ENCODE measurements at regions not wholly inside any gene's neighbourhood (a gene's known extent, or its start where the extent isn't known, plus 50 kb on each side); places are given as distances from the start of the nearest gene placed in this dataset.

DNA sequence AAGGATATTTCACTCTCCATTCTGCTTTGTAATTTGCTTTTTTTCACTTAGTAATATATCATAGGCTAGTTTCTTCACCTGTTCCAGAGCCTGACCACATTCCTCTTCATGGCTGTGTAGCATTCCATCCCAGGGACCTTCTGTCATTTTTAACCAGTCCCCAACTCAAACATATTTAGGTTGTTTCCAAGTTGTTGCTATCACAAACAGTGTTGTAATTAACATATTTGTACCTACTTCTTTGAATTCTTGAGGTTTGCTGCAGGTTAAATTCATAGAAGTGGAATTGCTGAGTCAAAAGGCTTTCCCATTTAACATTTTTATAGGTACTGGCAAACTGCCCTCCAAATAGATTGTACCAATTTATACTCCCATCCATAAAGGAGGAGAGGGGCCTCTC lies 65.1 kb upstream of the MED9 start:
- no peaks in the 10 kb centered on the region for H3K36me3 Mint-ChIP-seq
- no peak overlapping the region for H3K4me3 Mint-ChIP-seq
- no peak for ATAC-seq
- POLR2A ChIA-PET = no interaction called here
- no peak for DNase-seq (ENCODE audit: low spot score)
- no peak overlapping the region for H3K27ac Mint-ChIP-seq
- CTCF ChIA-PET = interaction anchor here (1.3 kb wide), 1 partner anchor 24 kb away, joined by 3 read pairs; no protein-coding TSS in a partner anchor
- peaks cover 5% of the 10 kb centered on the region for H3K4me1 Mint-ChIP-seq
- TF ChIP-seq HMGA2 (CRISPR knock-in tag; IDR thresholded peaks at IDR 0.05) = no peak
- no peak for TF ChIP-seq ZNF416 (CRISPR knock-in tag; IDR thresholded peaks at IDR 0.05)
- no peak for TF ChIP-seq GABPB1 (CRISPR knock-in tag; IDR thresholded peaks at IDR 0.05)
- TF ChIP-seq, protein P1, sequence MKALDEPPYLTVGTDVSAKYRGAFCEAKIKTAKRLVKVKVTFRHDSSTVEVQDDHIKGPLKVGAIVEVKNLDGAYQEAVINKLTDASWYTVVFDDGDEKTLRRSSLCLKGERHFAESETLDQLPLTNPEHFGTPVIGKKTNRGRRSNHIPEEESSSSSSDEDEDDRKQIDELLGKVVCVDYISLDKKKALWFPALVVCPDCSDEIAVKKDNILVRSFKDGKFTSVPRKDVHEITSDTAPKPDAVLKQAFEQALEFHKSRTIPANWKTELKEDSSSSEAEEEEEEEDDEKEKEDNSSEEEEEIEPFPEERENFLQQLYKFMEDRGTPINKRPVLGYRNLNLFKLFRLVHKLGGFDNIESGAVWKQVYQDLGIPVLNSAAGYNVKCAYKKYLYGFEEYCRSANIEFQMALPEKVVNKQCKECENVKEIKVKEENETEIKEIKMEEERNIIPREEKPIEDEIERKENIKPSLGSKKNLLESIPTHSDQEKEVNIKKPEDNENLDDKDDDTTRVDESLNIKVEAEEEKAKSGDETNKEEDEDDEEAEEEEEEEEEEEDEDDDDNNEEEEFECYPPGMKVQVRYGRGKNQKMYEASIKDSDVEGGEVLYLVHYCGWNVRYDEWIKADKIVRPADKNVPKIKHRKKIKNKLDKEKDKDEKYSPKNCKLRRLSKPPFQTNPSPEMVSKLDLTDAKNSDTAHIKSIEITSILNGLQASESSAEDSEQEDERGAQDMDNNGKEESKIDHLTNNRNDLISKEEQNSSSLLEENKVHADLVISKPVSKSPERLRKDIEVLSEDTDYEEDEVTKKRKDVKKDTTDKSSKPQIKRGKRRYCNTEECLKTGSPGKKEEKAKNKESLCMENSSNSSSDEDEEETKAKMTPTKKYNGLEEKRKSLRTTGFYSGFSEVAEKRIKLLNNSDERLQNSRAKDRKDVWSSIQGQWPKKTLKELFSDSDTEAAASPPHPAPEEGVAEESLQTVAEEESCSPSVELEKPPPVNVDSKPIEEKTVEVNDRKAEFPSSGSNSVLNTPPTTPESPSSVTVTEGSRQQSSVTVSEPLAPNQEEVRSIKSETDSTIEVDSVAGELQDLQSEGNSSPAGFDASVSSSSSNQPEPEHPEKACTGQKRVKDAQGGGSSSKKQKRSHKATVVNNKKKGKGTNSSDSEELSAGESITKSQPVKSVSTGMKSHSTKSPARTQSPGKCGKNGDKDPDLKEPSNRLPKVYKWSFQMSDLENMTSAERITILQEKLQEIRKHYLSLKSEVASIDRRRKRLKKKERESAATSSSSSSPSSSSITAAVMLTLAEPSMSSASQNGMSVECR (CRISPR knock-in tag; IDR thresholded peaks at IDR 0.05; ENCODE audit: borderline replicate concordance) = no peak
- no peak for TF ChIP-seq NR2C2 (CRISPR knock-in tag; IDR thresholded peaks at IDR 0.05)
- no peak for TF ChIP-seq ELF4 (CRISPR knock-in tag; IDR thresholded peaks at IDR 0.05; ENCODE audit: low read depth)
- no peak for TF ChIP-seq CREB1 (CRISPR knock-in tag; IDR thresholded peaks at IDR 0.05)
- TF ChIP-seq, protein P2, sequence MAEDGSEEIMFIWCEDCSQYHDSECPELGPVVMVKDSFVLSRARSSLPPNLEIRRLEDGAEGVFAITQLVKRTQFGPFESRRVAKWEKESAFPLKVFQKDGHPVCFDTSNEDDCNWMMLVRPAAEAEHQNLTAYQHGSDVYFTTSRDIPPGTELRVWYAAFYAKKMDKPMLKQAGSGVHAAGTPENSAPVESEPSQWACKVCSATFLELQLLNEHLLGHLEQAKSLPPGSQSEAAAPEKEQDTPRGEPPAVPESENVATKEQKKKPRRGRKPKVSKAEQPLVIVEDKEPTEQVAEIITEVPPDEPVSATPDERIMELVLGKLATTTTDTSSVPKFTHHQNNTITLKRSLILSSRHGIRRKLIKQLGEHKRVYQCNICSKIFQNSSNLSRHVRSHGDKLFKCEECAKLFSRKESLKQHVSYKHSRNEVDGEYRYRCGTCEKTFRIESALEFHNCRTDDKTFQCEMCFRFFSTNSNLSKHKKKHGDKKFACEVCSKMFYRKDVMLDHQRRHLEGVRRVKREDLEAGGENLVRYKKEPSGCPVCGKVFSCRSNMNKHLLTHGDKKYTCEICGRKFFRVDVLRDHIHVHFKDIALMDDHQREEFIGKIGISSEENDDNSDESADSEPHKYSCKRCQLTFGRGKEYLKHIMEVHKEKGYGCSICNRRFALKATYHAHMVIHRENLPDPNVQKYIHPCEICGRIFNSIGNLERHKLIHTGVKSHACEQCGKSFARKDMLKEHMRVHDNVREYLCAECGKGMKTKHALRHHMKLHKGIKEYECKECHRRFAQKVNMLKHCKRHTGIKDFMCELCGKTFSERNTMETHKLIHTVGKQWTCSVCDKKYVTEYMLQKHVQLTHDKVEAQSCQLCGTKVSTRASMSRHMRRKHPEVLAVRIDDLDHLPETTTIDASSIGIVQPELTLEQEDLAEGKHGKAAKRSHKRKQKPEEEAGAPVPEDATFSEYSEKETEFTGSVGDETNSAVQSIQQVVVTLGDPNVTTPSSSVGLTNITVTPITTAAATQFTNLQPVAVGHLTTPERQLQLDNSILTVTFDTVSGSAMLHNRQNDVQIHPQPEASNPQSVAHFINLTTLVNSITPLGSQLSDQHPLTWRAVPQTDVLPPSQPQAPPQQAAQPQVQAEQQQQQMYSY (CRISPR knock-in tag; IDR thresholded peaks at IDR 0.05) = no peak
- TF ChIP-seq, protein P3, sequence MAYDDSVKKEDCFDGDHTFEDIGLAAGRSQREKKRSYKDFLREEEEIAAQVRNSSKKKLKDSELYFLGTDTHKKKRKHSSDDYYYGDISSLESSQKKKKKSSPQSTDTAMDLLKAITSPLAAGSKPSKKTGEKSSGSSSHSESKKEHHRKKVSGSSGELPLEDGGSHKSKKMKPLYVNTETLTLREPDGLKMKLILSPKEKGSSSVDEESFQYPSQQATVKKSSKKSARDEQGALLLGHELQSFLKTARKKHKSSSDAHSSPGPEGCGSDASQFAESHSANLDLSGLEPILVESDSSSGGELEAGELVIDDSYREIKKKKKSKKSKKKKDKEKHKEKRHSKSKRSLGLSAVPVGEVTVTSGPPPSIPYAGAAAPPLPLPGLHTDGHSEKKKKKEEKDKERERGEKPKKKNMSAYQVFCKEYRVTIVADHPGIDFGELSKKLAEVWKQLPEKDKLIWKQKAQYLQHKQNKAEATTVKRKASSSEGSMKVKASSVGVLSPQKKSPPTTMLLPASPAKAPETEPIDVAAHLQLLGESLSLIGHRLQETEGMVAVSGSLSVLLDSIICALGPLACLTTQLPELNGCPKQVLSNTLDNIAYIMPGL (CRISPR knock-in tag; IDR thresholded peaks at IDR 0.05) = no peak
- H3K27me3 Mint-ChIP-seq (ENCODE audit: low read depth) = peaks cover 10% of the 10 kb centered on the region
- H3K9me3 Mint-ChIP-seq = peaks cover 26% of the 10 kb centered on the region

DNA sequence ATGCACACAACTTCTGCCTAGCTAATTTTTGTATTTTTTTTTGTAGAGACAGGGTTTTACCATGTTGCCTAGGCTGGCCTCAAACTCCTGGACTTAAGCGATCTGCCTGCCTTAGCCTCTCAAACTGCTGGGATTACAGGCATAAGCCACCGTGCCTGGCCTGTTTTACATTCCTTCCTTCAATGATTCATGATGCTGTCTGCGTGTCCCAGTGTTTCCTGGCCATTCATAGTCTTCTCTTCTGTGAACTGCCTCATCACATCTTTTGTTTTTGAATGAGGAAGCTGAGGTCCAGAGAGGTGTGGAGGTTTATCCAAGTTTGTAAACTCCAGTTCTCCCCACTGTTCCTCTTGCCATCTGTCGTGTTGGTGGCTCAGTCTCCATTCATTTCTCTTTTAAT lies 64.5 kb upstream of the MED9 start:
- Mint-ChIP-seq H3K9me3 (peaks cover 30% of the 10 kb centered on the region), H3K4me1 (peaks cover 5% of the 10 kb centered on the region), H3K27ac (no peak overlapping the region), H3K4me3 (no peak overlapping the region), H3K36me3 (no peaks in the 10 kb centered on the region), H3K27me3 (ENCODE audit: low read depth) (peaks cover 10% of the 10 kb centered on the region)
- POLR2A ChIA-PET = interaction anchor here (0.6 kb wide), 1 partner anchor 466 kb away, joined by 5 read pairs; no protein-coding TSS in a partner anchor
- TF ChIP-seq SMAD3 (CRISPR knock-in tag; IDR thresholded peaks at IDR 0.05; ENCODE audit: borderline replicate concordance) (no peak), HMGA2 (CRISPR knock-in tag; IDR thresholded peaks at IDR 0.05) (no peak), ZNF138 (CRISPR knock-in tag; conservative IDR thresholded peaks at IDR 0.05) (no peak), RORB (CRISPR knock-in tag; IDR thresholded peaks at IDR 0.05) (no peak), SMAD4 (CRISPR knock-in tag; IDR thresholded peaks at IDR 0.05) (no peak)
- TF ChIP-seq, protein P2 (CRISPR knock-in tag; IDR thresholded peaks at IDR 0.05) = no peak
- ATAC-seq = no peak
- CTCF ChIA-PET = interaction anchor here (1.3 kb wide), 1 partner anchor 24 kb away, joined by 3 read pairs; no protein-coding TSS in a partner anchor
- no peak for DNase-seq (ENCODE audit: low spot score)

All from WTC11 (cell line).